HFFc6 (cell line): ENCODE measurements at regions not wholly inside any gene's neighbourhood (a gene's known extent, or its start where the extent isn't known, plus 50 kb on each side); places are given as distances from the start of the nearest gene placed in this dataset.

ENCODE experiments used
- DNase-seq: peaks from one replicate; pipeline ENCODE4 v3.0.0-alpha.2; 2018
- H3K27ac Mint-ChIP-seq: 2 replicates; pipeline ENCODE4 v1.8.0; 2020; ENCODE audit warnings: mild to moderate bottlenecking, mixed read lengths
- H3K27me3 Mint-ChIP-seq: 2 replicates; pipeline ENCODE4 v1.8.0; 2021; ENCODE audit warnings: mild to moderate bottlenecking, moderate library complexity, mixed read lengths; ENCODE audit not compliant: insufficient read depth
- H3K36me3 Mint-ChIP-seq: 2 replicates; pipeline ENCODE4 v1.8.0; 2021; ENCODE audit warnings: low read depth, mixed read lengths
- H3K4me1 Mint-ChIP-seq: 2 replicates; pipeline ENCODE4 v1.8.0; 2020; ENCODE audit warnings: low read depth, mixed read lengths
- H3K4me3 Mint-ChIP-seq: 2 replicates; pipeline ENCODE4 v1.8.0; 2020; ENCODE audit warnings: mild to moderate bottlenecking, moderate library complexity, mixed read lengths
- H3K9me3 Mint-ChIP-seq: 2 replicates; pipeline ENCODE4 v1.8.0; 2020; ENCODE audit warnings: mild to moderate bottlenecking, mixed read lengths
- TF ChIP-seq, protein P1 (sequence below): fragments of 200-600 bp; sonication (generic); IDR thresholded peaks from 2 replicates; pipeline ENCODE4 v1.5.0; 2021; ENCODE audit warnings: antibody characterized with exemption, mild to moderate bottlenecking

DNA sequence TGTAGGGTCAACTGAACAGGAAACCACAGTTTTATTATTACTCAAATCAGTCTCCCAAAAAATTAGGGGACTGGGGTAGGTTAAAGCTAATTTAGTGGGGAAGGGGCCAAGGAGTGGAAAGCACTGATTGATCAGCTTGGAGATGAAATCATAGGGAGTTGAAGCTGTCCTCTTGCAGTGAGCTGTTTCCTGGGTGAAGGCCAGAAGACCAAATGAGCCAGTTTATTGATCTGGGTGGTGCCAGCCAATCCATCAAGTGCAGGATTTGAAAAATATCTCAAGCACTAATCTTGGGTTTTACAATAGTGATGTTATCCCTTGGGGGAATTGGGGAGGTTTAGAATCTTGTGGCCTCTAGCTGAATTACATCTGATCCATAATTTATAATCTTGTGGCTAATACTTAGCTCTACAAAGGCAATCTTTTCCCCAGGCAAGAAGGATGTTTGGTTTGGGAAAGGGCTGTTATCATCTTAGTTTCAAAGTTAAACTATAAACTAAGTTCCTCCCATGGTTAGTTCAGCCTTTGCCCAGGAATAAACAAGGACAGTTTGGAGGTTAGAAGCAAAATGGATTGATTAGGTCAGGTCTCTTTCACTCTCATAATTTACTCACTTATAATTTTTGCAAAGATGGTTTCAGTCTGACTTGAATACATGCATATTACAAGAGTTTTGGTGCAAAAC lies 773.5 kb downstream of the XPNPEP1 start:
- no peaks in the 10 kb centered on the region for H3K36me3 Mint-ChIP-seq
- peaks cover 5% of the 10 kb centered on the region; the same call in 1 of the 2 replicates for H3K9me3 Mint-ChIP-seq
- TF ChIP-seq, protein P1, sequence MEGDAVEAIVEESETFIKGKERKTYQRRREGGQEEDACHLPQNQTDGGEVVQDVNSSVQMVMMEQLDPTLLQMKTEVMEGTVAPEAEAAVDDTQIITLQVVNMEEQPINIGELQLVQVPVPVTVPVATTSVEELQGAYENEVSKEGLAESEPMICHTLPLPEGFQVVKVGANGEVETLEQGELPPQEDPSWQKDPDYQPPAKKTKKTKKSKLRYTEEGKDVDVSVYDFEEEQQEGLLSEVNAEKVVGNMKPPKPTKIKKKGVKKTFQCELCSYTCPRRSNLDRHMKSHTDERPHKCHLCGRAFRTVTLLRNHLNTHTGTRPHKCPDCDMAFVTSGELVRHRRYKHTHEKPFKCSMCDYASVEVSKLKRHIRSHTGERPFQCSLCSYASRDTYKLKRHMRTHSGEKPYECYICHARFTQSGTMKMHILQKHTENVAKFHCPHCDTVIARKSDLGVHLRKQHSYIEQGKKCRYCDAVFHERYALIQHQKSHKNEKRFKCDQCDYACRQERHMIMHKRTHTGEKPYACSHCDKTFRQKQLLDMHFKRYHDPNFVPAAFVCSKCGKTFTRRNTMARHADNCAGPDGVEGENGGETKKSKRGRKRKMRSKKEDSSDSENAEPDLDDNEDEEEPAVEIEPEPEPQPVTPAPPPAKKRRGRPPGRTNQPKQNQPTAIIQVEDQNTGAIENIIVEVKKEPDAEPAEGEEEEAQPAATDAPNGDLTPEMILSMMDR, result no peak
- H3K27ac Mint-ChIP-seq, result no peak overlapping the region
- DNase-seq, result no peak
- no peak overlapping the region for H3K4me3 Mint-ChIP-seq
- no peaks in the 10 kb centered on the region for H3K4me1 Mint-ChIP-seq
- peaks cover 3% of the 10 kb centered on the region for H3K27me3 Mint-ChIP-seq

DNA sequence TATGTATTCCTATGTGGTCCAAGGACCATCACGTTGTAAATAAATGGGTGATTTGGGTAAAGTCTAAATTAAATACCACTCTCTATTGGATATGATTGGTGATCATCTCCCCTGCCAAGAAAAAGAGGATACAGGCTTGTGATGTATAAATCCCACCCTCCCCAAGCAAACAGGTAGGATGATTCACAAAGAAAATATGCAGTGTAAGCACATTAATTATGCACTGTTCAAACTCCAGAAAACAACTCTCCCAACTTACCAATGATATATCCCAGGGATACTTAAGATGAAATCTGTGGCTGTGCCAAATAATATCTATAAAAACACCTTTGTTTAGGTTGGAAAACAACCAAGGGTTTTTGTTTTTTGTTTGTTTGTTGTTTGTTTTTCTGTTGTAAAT lies 795.9 kb downstream of the XPNPEP1 start:
- Mint-ChIP-seq H3K9me3 (no peaks in the 10 kb centered on the region), H3K27ac (no peak overlapping the region), H3K4me3 (no peak overlapping the region), H3K4me1 (no peaks in the 10 kb centered on the region), H3K36me3 (no peaks in the 10 kb centered on the region), H3K27me3 (no peaks in the 10 kb centered on the region)
- DNase-seq, result no peak
- TF ChIP-seq, protein P1, result no peak

DNA sequence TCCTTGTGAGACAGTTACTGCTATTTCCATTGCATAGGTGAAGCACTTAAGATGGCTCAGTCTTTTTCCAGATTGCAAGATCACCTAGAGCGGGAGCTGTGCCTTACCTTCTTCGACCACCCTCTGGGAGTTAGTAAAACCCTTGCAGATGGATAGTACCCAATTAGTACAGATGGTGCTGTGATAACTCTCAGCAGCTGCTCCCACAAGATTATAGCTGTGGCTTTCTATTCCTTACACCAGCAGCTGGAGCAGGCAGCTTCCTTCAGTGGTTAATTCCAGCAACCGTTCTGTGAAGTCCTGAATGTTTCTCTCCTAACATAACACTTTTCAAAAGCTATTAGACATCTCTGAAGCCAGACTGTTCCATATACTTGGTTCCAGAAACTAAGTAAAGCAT lies 796.8 kb downstream of the XPNPEP1 start:
- no peak overlapping the region for H3K4me3 Mint-ChIP-seq
- H3K9me3 Mint-ChIP-seq, result no peaks in the 10 kb centered on the region
- DNase-seq, result no peak
- H3K27me3 Mint-ChIP-seq, result peaks cover 3% of the 10 kb centered on the region; the same call in 1 of the 2 replicates
- H3K4me1 Mint-ChIP-seq, result no peaks in the 10 kb centered on the region
- TF ChIP-seq, protein P1, result no peak
- no peaks in the 10 kb centered on the region for H3K36me3 Mint-ChIP-seq
- no peak overlapping the region for H3K27ac Mint-ChIP-seq

DNA sequence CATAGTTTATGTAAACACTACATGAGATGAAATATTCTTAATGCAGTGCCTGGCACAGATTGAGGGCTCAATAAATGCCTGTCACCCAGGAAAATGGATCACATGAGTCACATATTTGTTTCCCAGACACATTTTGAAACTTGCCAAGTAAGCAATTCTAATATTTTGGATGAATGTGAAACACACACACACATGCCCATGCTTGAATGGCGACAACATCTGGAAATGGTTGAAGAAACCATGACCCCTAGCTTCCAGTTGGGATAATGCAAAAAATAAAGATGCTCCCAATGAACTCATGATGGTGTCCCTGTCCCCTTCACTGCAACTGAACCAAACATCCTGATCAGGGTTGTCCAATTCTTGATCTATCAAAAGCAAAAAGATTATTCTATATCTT lies 797.3 kb downstream of the XPNPEP1 start:
- no peak overlapping the region for H3K27ac Mint-ChIP-seq
- H3K4me1 Mint-ChIP-seq, result no peaks in the 10 kb centered on the region
- H3K9me3 Mint-ChIP-seq, result no peaks in the 10 kb centered on the region
- H3K27me3 Mint-ChIP-seq, result peaks cover 3% of the 10 kb centered on the region; the same call in 1 of the 2 replicates
- DNase-seq, result no peak
- H3K4me3 Mint-ChIP-seq, result no peak overlapping the region
- TF ChIP-seq, protein P1, result peak; percentile 27; the same call in 1 of the 2 replicates
- no peaks in the 10 kb centered on the region for H3K36me3 Mint-ChIP-seq

DNA sequence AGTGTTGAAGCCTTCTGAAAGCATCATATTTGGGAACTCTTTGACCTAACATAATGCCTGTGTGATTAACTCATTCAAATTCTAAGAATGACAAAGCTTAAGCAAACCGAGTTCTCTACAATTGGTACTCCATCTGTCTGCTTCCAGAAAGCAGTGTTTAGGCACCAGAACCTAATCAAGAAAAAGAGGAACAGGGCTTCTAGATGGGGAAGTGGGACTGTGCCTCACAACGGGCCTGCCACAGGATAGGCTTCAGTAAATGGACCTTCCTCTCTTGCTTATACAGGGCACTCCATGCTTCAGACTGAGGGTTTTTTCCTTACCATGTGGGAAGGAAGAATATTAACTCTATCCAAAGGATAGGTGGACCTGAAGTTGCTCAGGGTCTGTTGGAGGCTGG lies 808.1 kb downstream of the XPNPEP1 start:
- Mint-ChIP-seq H3K36me3 (no peaks in the 10 kb centered on the region), H3K4me1 (peaks cover 5% of the 10 kb centered on the region; the same call in 1 of the 2 replicates), H3K27ac (no peak overlapping the region), H3K9me3 (peaks cover 5% of the 10 kb centered on the region; the same call in 1 of the 2 replicates), H3K4me3 (no peak overlapping the region), H3K27me3 (no peaks in the 10 kb centered on the region; the same call in 1 of the 2 replicates)
- TF ChIP-seq, protein P1, result no peak
- no peak for DNase-seq
